ENCODE measurements at regions not wholly inside any gene's neighbourhood (a gene's known extent, or its start where the extent isn't known, plus 50 kb on each side); places are given as distances from the start of the nearest gene placed in this dataset.

- Histone ChIP-seq H3K79me2 (no peaks in the 10 kb centered on the region), H3K4me2 (ENCODE audit: low read length) (no peak overlapping the region), H2AFZ (no peak overlapping the region), H3K27ac (no peak overlapping the region), H3K27me3 (ENCODE audit: control insufficient read depth, insufficient read depth, low read length) (no peaks in the 10 kb centered on the region), H3K4me1 (no peaks in the 10 kb centered on the region), H3K9me3 (ENCODE audit: control insufficient read depth, low read length) (no peaks in the 10 kb centered on the region), H3K9ac (no peak overlapping the region), H3K4me3 (ENCODE audit: low read depth, low read length) (no peak overlapping the region), H3K36me3 (ENCODE audit: control insufficient read depth, insufficient read depth, low read length) (no peaks in the 10 kb centered on the region)
- no peak for TF ChIP-seq CTCF (IDR thresholded peaks at IDR 0.05)
Measured at GRCh38 chr5:20158006-20158405, 170.0 kb upstream of the CDH18 start.

GRCh38 chr5:20157089-20157488, 169.1 kb upstream of the CDH18 start:
- H3K4me1 ChIP-seq, result no peaks in the 10 kb centered on the region
- H3K27me3 ChIP-seq (ENCODE audit: control insufficient read depth, insufficient read depth, low read length), result no peaks in the 10 kb centered on the region
- no peak overlapping the region for H3K4me3 ChIP-seq (ENCODE audit: low read depth, low read length)
- H3K9ac ChIP-seq, result no peak overlapping the region
- no peak overlapping the region for H3K27ac ChIP-seq
- H3K36me3 ChIP-seq (ENCODE audit: control insufficient read depth, insufficient read depth, low read length), result no peaks in the 10 kb centered on the region
- no peak overlapping the region for H2AFZ ChIP-seq
- no peak for TF ChIP-seq CTCF (IDR thresholded peaks at IDR 0.05)
- H3K4me2 ChIP-seq (ENCODE audit: low read length), result no peak overlapping the region
- H3K79me2 ChIP-seq, result no peaks in the 10 kb centered on the region
- no peaks in the 10 kb centered on the region for H3K9me3 ChIP-seq (ENCODE audit: control insufficient read depth, low read length)

GRCh38 chr5:20145240-20145639, 157.2 kb upstream of the CDH18 start:
- no peaks in the 10 kb centered on the region for H3K4me1 ChIP-seq
- no peak overlapping the region for H3K4me3 ChIP-seq (ENCODE audit: low read depth, low read length)
- H3K36me3 ChIP-seq (ENCODE audit: control insufficient read depth, insufficient read depth, low read length), result no peaks in the 10 kb centered on the region
- no peak overlapping the region for H3K27ac ChIP-seq
- no peaks in the 10 kb centered on the region for H3K27me3 ChIP-seq (ENCODE audit: control insufficient read depth, insufficient read depth, low read length)
- TF ChIP-seq CTCF (IDR thresholded peaks at IDR 0.05), result no peak
- no peak overlapping the region for H3K4me2 ChIP-seq (ENCODE audit: low read length)
- H3K9me3 ChIP-seq (ENCODE audit: control insufficient read depth, low read length), result no peaks in the 10 kb centered on the region
- H2AFZ ChIP-seq, result no peak overlapping the region
- no peak overlapping the region for H3K9ac ChIP-seq
- H3K79me2 ChIP-seq, result no peaks in the 10 kb centered on the region

- TF ChIP-seq CTCF (IDR thresholded peaks at IDR 0.05), result no peak
- no peak overlapping the region for H3K9ac ChIP-seq
- H2AFZ ChIP-seq, result no peak overlapping the region
- H3K27me3 ChIP-seq (ENCODE audit: control insufficient read depth, insufficient read depth, low read length), result no peaks in the 10 kb centered on the region
- H3K4me3 ChIP-seq (ENCODE audit: low read depth, low read length), result no peak overlapping the region
- no peaks in the 10 kb centered on the region for H3K4me1 ChIP-seq
- H3K36me3 ChIP-seq (ENCODE audit: control insufficient read depth, insufficient read depth, low read length), result no peaks in the 10 kb centered on the region
- no peaks in the 10 kb centered on the region for H3K9me3 ChIP-seq (ENCODE audit: control insufficient read depth, low read length)
- no peak overlapping the region for H3K4me2 ChIP-seq (ENCODE audit: low read length)
- no peak overlapping the region for H3K27ac ChIP-seq
- H3K79me2 ChIP-seq, result no peaks in the 10 kb centered on the region
Measured at GRCh38 chr5:20129501-20129900, 141.5 kb upstream of the CDH18 start.

- Histone ChIP-seq H2AFZ (no peak overlapping the region), H3K27ac (no peak overlapping the region), H3K79me2 (no peaks in the 10 kb centered on the region), H3K9ac (no peak overlapping the region), H3K36me3 (ENCODE audit: control insufficient read depth, insufficient read depth, low read length) (no peaks in the 10 kb centered on the region), H3K27me3 (ENCODE audit: control insufficient read depth, insufficient read depth, low read length) (no peaks in the 10 kb centered on the region), H3K4me1 (no peaks in the 10 kb centered on the region), H3K4me2 (ENCODE audit: low read length) (no peak overlapping the region), H3K9me3 (ENCODE audit: control insufficient read depth, low read length) (no peaks in the 10 kb centered on the region), H3K4me3 (ENCODE audit: low read depth, low read length) (no peak overlapping the region)
- no peak for TF ChIP-seq CTCF (IDR thresholded peaks at IDR 0.05)
Measured at GRCh38 chr5:20128343-20128742, 140.3 kb upstream of the CDH18 start.
